ENCODE measurements at regions not wholly inside any gene's neighbourhood (a gene's known extent, or its start where the extent isn't known, plus 50 kb on each side); places are given as distances from the start of the nearest gene placed in this dataset.

GRCh38 chrX:39773923-39774773, 323.6 kb downstream of the BCOR start:
- H3K4me1 ChIP-seq = peaks cover 6 to 34% (median 17%) of the 10 kb centered on the region in 6 donors
- DNase-seq = peak; percentile 35
- intact Hi-C loops (cut with DNase I; ENCODE audit: low total_unique reads) = no loop called here
- 52 to 74% (median 66%) methylated on average over 19 of the region's 19 CpGs for WGBS, 5 donors
- no peaks in the 10 kb centered on the region for H3K9me3 ChIP-seq
- peak overlapping the region in 5 of 8 donors; percentile 1 to 43 (median 28) for H3K27ac ChIP-seq
- TF ChIP-seq CTCF (IDR thresholded peaks at IDR 0.05 in 8 of 11, conservative IDR thresholded peaks at IDR 0.05 in 3 of 11) (no peak), POLR2A (IDR thresholded peaks at IDR 0.05) (no peak)
- peak overlapping the region in 1 of 8 donors; percentile 9 for H3K4me3 ChIP-seq
- no peaks in the 10 kb centered on the region for H3K27me3 ChIP-seq (replicated peaks in 1 of 7)
- H3K36me3 ChIP-seq = no peaks in the 10 kb centered on the region

GRCh38 chrX:39774774-39775328, 322.9 kb downstream of the BCOR start:
- peaks cover 6 to 34% (median 17%) of the 10 kb centered on the region in 6 donors for H3K4me1 ChIP-seq
- no peak for DNase-seq
- intact Hi-C loops (cut with DNase I; ENCODE audit: low total_unique reads) = no loop called here

GRCh38 chrX:39777623-39778025, 320.1 kb downstream of the BCOR start:
- intact Hi-C loops (cut with DNase I; ENCODE audit: low total_unique reads) = no loop called here
- Histone ChIP-seq H3K27ac (no peak overlapping the region), H3K27me3 (replicated peaks in 1 of 7) (no peaks in the 10 kb centered on the region), H3K36me3 (no peaks in the 10 kb centered on the region), H3K9me3 (peaks cover 0 to 8% (median 0%) of the 10 kb centered on the region in 8 donors), H3K4me1 (peaks cover 0 to 18% (median 4%) of the 10 kb centered on the region in 6 donors), H3K4me3 (no peak overlapping the region)
- TF ChIP-seq POLR2AphosphoS5 (IDR thresholded peaks at IDR 0.05) (no peak), POLR2A (IDR thresholded peaks at IDR 0.05) (no peak), CTCF (IDR thresholded peaks at IDR 0.05 in 8 of 11, conservative IDR thresholded peaks at IDR 0.05 in 3 of 11) (no peak)
- 50 to 71% (median 59%) methylated on average over 4 to 5 of the region's 5 CpGs for WGBS, 5 donors
- no peak for DNase-seq

More at GRCh38 chrX:39774774-39775328, 322.9 kb downstream of the BCOR start:
- TF ChIP-seq POLR2AphosphoS5 (IDR thresholded peaks at IDR 0.05) = no peak
- no peak for TF ChIP-seq CTCF (IDR thresholded peaks at IDR 0.05 in 8 of 11, conservative IDR thresholded peaks at IDR 0.05 in 3 of 11)
- no peak for TF ChIP-seq POLR2A (IDR thresholded peaks at IDR 0.05)
- H3K36me3 ChIP-seq = no peaks in the 10 kb centered on the region
- WGBS, 5 donors = 55 to 77% (median 61%) methylated on average over 4 to 5 of the region's 5 CpGs
- peak overlapping the region in 3 of 8 donors; percentile 16 to 43 (median 29) for H3K27ac ChIP-seq
- peak overlapping the region in 1 of 8 donors; percentile 9 for H3K4me3 ChIP-seq
- H3K27me3 ChIP-seq (replicated peaks in 1 of 7) = no peaks in the 10 kb centered on the region
- H3K9me3 ChIP-seq = peaks cover 0 to 2% (median 0%) of the 10 kb centered on the region in 8 donors

Measured in spleen (tissue), 11 donors.